T-helper 2 cell treated with Interferon-gamma antibody and Interleukin-4, amounts not matched to agents 100 ng/mL and 5 ng/mL, for 36 hours (primary cell): ENCODE measurements at regions not wholly inside any gene's neighbourhood (a gene's known extent, or its start where the extent isn't known, plus 50 kb on each side); places are given as distances from the start of the nearest gene placed in this dataset.

Source experiments
- intact Hi-C: fragments of 100-400 bp; cut with micrococcal nuclease; formaldehyde crosslinking; loops from one replicate; pipeline ENCODE4 v1.15.1; 2023

DNA sequence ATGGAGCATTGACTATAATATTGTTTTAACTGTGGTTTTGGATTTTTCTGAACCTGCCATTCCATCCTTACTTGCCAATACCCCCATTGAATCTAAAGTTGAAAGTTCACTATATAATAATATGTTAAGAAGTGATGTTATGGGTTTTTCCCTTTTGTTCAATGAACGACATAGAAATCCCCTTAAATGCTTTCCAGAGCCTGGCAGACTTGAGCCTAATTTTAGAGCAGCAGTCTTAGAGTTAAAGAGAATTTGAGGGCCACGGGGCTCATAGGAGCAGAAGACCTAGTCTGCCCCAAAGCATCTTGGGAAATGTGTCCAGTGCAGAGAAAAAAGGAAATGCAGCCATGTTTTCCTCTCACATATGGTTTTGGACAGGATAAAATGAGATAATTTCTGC is 146.1 kb upstream of the SLC44A1 start:
- intact Hi-C loops: no loop called here

DNA sequence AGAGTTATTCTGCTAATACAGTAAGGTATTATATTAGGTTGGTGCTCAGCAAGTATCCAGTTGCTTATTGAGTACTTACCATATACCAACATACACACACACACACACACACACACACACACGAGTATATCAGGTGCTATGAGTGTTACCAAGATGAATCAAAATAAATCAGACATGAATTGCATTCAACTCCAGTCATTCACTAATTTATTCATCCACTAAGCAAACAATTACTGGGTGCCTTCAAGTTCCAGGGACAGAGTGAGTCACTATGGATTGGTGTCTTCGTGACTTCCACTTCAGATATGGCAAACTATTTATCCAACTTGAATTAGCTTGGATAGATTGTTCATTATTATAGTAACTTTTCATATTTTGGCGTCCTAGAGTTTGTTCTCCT is 140.7 kb upstream of the SLC44A1 start:
- intact Hi-C loops: no loop called here

DNA sequence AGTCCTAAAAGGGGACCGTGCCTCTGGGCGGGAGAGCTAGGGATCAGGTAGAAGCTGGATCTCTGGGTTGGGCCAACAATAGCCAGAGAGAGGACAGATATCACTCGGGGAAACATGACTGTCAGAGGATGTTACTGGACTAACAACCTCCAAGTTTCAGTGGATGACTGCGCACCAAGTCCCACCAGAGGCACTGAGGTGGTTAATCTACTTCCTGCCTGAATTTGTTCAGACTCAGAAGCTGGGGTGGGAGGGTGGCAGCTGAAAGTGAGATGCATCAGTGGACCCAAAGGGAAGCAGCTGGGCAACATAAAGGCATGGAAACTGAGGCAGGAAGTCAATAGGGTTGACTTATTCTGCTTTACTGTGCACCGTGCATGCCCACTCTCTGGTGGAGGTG is 130.1 kb upstream of the SLC44A1 start:
- intact Hi-C loops: no loop called here

DNA sequence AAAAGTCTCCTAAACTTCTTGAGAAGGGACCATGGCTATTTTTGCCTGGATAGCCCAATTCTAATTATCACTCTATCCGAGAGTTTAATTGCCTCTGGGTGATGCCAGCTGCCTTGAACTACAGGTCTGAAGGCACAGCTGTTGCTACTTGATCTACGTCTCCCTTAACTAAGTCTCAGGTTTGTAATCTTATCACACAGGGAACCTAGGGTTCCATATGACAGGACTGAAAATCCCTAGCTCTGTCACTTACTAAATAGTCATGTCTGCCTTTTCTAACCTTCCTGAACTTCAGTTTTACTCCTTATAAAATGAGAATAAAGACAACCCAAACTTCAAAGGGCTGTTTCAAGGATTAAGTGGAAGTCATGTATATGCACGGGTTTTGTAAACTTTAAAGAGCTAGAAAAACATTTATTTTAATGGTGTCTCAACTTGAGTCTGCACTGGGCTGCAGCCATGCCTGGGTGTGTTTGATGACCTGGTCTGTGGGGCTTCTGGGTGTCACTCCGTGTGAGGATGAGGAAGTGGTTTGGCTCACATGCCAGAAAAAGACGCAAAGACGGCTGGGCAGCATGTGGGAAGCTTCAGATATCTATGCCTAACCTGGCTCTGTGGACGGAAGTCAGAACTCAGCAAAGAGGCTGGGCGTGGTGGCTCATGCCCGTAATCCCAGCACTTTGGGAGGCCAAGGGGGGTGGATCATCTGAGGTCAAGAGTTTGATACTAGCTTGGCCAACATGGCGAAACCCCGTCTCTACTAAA is 129.3 kb upstream of the SLC44A1 start:
- intact Hi-C loops: no loop called here

- intact Hi-C loops: no loop called here
Observed at GRCh38 chr9:105116052-105116868, 128.2 kb upstream of the SLC44A1 start.

DNA sequence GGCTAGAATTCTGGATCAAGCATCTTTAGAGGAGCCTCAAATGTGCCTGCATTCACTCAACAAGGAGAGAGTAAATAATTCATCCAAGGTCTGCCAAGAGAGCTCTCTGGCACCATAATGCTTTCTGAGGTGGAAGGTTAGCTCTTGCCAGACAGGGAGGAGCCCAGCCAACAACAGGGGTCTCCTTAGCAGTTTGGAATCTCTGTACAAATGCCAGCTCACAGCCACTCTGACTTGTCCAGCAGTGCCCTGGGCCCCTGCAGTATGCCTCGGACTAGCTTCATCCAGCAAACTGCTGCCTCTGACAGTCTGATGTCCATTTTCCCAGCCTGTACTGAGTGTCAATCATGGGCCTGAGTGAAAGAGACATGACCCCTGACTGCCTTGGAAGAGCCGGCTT is 127.2 kb upstream of the SLC44A1 start:
- intact Hi-C loops: no loop called here

- intact Hi-C loops: no loop called here
Observed at GRCh38 chr9:105118636-105119035, 125.8 kb upstream of the SLC44A1 start.

DNA sequence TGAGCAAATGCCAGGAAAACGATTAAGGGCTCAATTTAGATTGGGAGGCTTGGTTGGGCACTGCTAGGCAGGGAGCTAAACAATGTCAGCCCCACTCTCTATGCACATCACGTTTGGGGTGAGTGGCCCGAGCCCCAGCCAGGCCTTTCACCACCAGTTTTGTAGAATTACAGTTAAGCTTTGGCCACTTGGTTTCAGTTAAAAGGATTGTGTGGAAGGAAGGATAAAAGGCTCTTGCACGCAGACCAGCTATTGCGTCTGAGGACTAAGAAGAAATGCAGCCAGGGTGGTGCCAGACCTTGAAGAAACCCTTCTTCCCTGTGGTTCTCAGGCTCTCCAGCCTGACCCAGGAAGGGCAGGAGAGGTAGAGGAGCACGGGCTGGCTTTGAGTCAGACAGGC is 125.3 kb upstream of the SLC44A1 start:
- intact Hi-C loops: no loop called here

DNA sequence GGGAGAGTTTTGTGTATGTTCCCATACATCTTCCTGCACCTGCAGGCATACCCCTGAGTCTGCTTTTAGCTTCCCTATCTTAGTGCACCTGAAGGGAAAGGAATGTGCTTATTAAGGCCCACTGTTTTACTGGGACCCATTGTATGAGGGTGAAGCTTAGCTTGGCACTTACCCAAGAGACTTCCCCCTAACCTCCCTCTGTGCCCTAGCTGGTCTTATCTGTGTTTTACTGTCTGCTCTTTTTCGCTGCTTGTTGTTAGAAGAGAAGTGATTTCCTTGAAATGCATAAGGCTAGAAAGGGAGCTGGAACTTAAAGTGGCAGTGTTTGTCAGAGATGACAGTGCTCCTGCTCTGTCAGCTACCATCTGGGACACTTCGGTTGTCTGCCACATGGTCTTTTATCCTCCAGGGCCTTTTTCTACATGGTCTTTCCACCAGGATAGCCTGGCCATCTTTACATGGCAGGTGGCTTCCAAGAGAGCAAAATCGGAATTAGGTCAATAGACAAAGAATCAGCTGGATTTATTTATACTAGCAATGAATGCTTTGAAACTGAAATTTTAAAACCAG is 122.5 kb upstream of the SLC44A1 start:
- intact Hi-C loops: loop anchor here (10.0 kb wide), 1 partner anchor 573 kb away; the partner anchor contains the start of gene TMEM38B

DNA sequence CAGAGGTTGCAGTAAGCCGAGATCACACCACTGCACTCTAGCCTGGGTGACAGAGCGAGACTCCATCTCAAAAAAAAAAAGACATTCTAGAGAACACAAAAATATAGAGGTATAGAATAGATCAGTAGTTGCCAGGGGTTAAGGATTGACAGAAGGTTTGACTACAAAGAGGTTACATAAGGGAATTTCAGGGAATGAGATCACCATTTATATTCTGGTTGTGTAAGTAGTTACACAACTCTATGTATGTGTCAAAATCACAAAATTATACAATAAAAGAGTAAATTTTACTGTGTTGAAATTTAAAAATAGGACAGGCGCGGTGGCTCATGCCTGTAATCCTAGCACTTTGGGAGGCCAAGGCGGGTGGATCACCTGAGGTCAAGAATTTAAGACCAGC is 119.9 kb upstream of the SLC44A1 start:
- intact Hi-C loops: loop anchor here (10.0 kb wide), 1 partner anchor 570 kb away; the partner anchor contains the start of gene TMEM38B

GRCh38 chr9:105126226-105126625 is 118.2 kb upstream of the SLC44A1 start:
- intact Hi-C loops: loop anchor here (5.0 to 10.0 kb wide), 5 partner anchors 116 to 731 kb away; partner anchors contain the start of genes ABCA1, NIPSNAP3A, SLC44A1 and TMEM38B

GRCh38 chr9:105127863-105128220 is 116.6 kb upstream of the SLC44A1 start:
- intact Hi-C loops: loop anchor here (1.0 to 10.0 kb wide), 6 partner anchors 114 to 729 kb away; partner anchors contain the start of genes ABCA1, NIPSNAP3A, SLC44A1 and TMEM38B

- intact Hi-C loops: loop anchor here (5.0 to 10.0 kb wide), 5 partner anchors 113 to 728 kb away; partner anchors contain the start of genes ABCA1, NIPSNAP3A, SLC44A1 and TMEM38B
Observed at GRCh38 chr9:105128908-105129600, 115.4 kb upstream of the SLC44A1 start.

GRCh38 chr9:105129731-105130130 is 114.7 kb upstream of the SLC44A1 start:
- intact Hi-C loops: loop anchor here (5.0 to 10.0 kb wide), 5 partner anchors 113 to 728 kb away; partner anchors contain the start of genes ABCA1, NIPSNAP3A, SLC44A1 and TMEM38B

DNA sequence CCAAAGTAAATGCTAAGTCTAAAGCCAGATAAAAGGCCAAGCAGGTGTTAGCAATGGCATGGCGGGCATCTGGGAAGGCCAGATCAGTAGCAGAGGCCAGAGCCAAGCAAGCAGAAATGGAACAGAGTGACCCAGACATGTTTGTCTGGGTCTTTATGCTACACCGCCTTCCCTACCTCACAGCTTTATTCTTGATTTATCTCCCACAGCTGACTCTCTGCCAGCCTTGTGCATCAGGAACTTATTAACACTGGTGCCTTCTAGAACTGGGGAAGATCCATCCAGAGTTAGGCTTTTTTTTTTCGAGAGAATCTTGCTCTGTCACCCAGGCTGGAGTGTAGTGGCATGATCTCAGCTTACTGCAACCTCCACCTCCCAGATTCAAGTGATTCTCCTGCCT is 112.5 kb upstream of the SLC44A1 start:
- intact Hi-C loops: no loop called here

DNA sequence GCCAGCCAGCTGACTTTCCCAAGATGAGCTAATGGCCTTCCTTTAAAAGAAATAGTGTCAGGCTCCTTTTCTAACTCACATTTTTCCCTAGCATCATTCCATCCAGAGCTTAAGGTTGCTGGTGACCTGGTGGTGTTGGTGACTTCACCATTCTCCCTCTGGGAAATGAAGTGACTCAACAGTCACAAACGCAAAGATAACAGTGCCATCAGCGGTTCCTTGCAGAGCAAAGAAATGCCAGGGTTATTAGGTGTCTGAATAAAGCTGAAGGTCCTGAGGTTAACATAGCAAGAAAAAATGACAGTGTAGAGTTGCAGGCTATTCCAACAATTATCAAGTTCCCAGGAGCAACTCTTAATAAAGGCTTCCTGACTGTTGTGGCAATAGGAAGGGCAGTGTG is 111.8 kb upstream of the SLC44A1 start:
- intact Hi-C loops: no loop called here

- intact Hi-C loops: no loop called here
Observed at GRCh38 chr9:105138306-105138801, 106.1 kb upstream of the SLC44A1 start.

DNA sequence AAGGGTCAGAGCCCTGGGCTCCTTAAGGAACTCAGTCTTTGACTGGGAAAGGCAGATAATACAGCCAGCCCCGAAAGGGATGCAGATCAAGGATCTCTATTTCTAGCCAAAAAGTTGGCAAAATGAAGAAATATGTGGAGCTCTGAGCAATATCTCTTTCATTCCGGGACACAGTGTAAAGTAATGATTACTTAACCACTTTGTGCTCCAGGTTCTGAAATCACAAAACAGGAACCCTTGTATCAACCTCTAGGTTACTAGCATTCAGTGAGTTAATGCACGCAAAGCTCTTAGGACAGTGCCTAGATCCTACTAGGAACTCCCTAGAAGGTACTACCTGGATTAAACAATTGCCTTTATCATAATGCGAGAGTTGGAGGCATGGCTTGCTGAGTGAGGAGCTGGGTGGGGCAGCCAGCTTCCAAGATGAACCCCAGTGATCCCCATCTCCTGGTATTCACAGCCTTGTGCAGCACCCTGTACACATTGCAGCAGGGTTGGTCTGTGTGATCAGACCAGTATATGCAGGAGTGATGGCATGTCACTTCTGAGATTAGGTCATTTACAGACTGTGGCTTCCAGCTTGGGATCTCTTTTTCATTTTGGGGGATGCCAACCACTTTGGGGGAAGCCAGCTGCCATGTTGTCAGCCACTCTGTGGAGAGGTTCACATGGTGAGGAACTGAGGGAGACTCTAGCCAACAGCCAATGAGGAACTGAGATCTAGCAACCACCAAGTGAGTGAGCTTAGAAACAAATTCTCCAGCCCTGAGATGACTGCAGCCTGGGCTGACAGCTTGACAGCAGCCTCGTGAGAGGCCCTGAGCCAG is 103.1 kb upstream of the SLC44A1 start:
- intact Hi-C loops: no loop called here

DNA sequence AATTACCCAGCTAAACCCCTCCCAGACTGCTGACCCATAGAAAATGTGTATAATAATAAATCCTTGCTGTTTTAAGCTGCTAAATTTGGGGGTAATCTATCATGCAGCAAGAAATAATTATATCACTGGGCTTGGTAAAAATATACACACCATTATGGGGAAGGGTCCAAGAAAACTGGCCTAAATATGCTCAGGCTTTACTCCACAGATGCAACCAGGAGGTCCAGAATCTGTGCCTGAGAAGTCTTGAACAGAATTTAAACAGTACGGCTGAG is 102.5 kb upstream of the SLC44A1 start:
- intact Hi-C loops: no loop called here

GRCh38 chr9:105142406-105143135 is 101.9 kb upstream of the SLC44A1 start:
- intact Hi-C loops: no loop called here
